GM21423 (cell line): ENCODE measurements at regions not wholly inside any gene's neighbourhood (a gene's known extent, or its start where the extent isn't known, plus 50 kb on each side); places are given as distances from the start of the nearest gene placed in this dataset.
"Not testable (repeated sequence)": the region's sequence is repeated elsewhere in the genome, so short reads cannot be mapped to it uniquely, and the experiment has no call there.

ENCODE experiments used
- ATAC-seq: cut with Tn5 transposase; IDR thresholded peaks from one replicate; pipeline ENCODE4 v1.9.1; 2021; ENCODE audit warnings: mild to moderate bottlenecking, moderate library complexity; ENCODE audit not compliant: unreplicated experiment

DNA sequence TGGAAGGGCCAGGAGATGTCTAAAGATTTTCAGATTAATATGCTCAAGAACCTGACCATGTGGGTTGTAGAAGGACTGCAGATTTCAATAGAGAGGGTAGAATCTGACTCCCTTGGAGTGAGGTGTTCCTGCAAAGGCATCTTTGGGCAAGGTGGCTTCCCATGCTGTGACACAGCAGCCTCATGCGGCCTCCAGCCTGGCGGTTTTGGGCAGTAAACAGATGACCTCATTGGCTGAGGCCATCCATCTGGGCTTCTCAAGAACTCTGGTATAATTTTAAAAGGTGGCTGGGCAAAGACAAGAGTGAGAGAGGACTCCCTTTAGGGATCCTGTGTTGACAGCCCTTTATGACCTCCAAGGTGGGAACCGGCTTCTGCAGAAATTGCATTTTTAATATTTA, 90.3 kb upstream of the ERCC6L2 start:
- ATAC-seq = no peak

DNA sequence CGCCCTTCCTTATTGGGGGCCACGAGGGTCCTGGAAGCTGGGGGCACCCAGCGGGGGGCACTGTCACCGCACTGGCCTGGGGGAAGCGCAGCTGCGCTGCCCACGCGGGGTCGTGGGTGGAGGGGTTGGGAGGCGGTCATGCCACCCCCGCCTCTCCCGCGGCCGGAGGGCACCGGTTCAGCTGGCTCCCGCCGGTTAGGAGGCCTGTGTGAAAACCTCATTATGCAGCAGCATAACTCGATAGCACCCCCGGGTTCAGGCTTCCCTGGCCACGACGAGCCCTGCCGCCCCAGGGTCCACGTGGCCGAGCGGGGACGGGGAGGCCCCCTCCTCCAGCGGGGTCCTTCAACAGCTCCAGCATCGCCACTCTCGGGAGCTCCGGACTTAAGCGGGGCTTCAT, 91.2 kb upstream of the ERCC6L2 start:
- ATAC-seq = no peak

DNA sequence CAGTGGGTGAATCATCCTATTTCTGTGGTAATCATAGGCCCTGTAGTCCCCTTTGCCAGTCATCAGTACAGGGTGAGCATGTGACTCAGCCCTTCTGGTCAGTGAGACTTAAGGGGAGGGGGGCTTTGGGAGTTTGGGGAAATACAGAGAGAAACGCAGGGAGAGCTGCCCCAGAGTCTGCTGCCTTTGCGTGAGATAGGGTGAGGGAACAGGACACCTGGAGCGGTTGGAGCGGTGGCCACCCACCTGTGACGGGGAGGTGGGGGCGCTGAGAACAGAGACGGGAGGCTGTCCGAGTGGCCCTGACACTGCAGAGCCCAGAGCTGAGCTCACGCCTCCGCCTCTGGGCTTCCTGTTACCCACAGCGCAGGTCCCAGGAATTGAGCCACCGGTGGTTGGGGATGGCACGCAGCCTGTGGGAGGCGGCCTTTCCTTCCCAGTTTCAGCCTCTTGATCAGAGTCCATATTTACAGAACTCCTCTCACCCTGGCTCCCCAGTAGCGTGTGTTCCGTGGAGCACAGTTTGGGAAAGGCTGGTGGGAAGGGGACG, 92.0 kb upstream of the ERCC6L2 start:
- no peak for ATAC-seq

DNA sequence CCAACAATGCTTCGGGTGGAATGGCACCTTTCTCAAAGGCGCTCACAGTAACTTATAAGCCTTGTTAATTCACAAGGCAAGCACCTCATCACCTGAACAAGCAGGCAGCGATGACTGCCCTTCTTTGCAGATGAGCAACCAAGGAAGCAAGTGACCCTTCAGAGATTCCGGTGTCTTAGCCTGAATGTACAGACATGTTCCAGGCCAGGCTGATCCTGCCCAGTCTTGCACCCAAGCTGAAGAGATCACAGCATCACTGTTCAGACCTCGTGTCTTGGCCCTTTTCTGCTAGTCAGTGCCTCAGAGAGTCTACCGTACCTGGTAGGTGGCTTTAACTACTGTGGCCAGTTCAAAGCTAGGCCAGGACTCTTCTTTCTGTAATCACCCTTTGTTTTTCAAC, 94.7 kb upstream of the ERCC6L2 start:
- no peak for ATAC-seq

DNA sequence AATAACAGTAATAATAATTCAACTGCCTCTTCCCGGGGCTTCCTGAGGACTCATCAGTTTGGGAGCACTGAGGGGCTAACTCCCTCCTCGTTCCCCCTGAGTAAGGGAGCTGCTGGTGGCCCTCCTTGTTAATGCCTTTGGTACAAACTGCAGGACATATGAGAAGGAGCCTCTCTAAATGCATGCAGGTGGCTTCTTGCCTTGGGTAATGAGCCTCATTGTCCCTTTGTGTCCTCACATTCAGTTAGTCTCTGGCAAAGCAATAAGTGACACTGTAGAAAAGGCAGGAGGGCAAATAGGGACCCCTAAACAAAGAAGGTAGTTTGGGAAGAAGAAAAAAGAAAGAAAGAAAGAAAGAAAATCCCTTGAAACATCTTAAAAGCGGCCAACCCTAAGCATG, 95.4 kb upstream of the ERCC6L2 start:
- ATAC-seq = no peak

DNA sequence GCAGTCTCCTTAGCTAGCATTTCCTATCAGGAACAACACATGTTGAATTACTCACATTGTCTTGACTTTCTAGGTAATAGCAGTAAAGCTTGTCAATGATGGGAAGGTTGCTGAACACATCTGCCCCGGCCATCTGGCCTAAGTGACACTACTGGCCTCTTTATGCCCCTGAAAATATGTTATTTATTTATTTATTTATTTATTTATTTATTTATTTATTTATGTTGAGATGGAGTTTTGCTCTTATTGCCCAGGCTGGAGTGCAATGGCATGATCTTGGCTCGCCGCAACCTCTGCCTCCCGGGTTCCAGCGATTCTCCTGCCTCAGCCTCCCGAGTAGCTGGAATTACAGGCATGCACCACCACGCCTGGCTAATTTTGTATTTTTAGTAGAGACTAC, 95.9 kb upstream of the ERCC6L2 start:
- ATAC-seq = not testable (repeated sequence)

DNA sequence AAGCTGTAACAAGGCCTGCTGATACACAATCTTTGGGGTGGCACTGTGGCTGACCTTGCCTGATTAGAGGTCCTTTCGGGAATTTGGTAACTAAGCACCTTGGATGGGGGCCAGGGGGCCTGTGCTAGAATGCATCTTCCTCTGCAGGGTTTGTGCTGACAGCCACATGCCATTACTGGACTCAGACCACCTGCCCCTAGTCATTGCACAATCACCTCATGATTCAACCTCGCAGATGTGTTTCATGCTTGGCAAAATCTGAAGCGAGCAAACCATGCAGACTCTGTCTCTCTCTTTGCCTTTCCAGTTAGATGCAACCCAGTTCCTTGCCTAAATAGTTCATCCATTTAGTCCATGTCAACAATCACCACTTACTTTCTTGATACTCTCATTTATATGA, 96.5 kb upstream of the ERCC6L2 start:
- no peak for ATAC-seq

DNA sequence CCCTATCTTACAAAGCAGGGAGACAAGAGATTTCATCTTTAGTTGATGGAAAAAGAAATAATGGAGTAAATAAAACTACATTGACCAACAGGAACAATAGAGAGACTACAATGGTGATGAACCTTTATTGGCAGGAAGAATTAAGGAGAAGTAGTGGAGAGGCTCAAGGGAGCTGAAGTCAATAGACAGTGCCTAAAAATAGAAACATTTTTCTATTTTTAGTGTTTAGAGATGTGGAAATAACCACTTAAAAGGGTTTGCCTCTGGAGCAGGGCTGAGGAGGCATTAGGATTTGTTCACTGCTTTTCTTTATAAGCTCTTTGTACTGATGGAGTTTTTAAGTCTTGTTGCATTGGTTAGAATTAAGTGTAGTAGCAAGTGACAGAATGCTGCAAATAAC, 98.4 kb upstream of the ERCC6L2 start:
- ATAC-seq = no peak

DNA sequence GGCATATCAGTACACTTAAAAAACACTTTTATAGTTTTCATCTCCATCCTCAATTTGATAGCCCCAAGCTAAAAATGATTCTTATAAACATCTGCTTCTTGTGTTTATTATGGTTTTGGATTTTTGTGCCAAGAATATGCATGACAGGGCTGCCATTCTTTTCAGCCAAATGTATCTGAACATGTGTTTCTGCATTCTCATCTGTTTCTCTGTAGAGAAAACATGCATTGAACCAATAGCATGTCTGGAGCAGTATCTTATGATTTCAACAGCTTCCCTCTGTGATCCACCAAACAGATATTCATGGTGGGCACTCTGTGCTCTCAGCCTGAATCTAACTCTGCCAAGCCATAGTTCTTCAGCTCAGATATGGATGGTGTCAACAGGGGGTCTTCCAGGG, 99.3 kb upstream of the ERCC6L2 start:
- ATAC-seq = no peak

DNA sequence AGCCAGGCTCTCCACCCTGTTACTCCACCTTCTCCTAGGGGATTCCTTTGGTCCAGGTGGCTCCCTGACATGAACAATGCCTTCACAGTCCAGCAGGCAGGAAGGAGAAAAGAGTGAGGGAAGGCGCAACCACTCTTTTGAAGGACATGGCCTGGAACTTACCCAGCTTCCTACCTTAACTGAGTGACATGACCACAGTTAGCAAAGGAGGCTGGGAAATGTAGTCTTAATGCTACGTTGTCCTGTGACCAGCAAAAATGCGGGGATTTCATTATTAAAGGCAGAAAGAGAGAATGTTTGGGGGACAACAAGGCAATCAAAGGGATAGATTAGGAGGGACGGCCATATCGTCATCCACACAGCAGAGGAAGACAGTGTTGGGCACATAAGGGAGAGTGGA, 100.3 kb upstream of the ERCC6L2 start:
- ATAC-seq = no peak

DNA sequence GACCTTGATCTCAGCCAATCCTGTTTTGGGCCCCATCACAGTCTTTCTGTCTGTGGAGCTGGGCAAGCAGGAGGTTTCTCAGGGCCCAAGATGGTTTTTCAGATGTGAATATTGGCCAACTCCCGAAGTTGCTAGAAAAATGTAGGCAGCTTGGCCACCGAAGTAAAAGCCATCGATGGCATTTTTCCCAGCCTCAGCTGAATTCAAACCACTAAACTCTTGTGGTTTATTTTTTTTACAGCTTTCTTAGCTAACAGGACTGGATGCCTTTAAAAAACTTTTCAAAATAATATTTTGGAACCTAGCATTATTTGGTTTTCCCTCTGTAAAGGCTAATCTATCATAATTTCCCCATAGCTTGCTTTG, 102.5 kb upstream of the ERCC6L2 start:
- ATAC-seq = no peak

DNA sequence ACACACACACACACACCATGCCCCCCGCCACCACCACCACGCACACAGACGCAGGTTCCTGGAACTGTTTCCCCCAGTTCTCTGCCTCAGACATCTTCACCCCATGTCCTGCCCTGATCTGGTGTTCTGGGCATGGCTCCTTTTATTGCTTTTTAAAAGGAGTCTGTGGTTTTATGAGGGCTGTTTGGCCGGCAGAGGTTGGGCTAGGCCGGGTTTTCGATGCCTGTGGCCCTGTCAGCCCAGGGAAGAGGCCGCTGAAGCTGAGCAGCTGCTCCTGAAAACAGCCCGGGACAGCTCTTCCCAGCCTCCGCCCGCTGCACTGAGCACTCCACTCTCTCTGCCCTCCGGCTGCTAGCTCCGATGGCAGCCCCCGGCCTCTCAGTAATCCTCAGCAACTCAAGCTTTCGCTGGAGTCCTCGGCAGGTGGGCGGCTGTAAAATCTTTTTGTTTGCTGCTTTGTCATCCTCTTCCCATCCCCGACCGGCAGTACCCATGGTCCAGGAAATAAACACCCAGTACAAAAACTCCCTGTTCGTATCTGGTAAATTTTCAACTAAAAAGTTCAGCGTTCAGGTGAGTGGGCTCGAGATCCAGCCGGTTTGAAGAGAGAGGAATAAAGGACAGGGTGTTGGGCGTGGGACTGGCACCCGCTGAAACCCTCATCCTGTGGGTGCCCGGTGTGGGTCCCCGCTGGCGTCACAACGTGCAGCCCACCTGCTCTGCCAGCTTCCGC, 103.0 kb upstream of the ERCC6L2 start:
- no peak for ATAC-seq

DNA sequence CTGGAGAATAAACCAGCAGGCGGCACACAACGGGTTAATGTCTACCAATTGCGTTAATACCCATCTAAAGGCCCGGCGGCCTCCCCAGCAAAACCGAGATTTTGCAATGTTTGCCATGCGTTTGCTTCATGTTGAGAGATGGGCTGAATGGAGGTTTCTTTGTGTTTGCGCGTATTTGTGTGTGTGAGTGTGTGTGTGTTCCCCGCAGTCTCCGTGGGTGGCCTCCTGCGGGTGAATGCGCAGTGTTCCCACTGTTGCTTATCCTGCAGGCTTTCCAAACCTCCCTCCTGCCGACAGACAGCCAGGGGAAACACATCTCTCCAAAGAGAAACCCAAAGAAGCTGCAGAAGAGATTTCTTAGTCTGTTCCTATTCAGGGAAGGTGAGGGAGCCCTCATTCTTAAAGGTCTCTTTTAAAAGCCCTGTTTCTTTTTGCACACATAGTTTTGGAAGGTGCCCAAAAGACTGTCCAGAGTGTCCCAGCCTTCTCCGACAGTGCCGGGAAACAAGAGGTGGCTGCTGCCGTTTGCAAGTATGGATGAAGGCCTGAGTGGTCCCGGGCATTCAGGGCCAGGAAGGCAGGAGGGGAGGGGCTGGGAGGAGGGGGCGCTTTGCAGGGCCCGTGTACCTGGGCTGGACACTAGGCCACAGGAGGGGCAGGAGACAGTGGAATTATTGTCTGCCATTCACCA, 103.8 kb upstream of the ERCC6L2 start:
- no peak for ATAC-seq

DNA sequence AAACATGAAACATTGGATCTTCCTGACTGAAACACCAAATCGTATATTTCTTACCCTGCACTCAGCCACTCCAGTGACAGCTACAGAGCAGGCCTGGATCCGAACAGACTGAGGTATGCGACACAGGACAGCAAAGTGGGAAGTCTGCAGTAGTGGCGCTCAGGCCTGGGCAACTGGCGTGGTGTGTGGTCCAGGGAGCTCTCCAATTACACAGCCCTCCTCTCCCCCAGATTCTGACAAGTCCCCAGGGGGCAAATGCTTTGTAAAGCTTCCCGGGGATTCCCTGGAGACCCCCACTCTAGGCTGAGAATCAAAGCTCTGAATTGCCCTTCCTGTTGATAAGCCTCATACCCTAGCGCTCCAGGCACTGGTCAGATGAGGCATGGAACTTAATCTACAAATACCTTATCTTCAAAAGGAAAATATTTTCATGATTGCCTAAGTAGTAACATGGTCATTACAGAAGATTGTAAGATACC, 104.8 kb upstream of the ERCC6L2 start:
- no peak for ATAC-seq

DNA sequence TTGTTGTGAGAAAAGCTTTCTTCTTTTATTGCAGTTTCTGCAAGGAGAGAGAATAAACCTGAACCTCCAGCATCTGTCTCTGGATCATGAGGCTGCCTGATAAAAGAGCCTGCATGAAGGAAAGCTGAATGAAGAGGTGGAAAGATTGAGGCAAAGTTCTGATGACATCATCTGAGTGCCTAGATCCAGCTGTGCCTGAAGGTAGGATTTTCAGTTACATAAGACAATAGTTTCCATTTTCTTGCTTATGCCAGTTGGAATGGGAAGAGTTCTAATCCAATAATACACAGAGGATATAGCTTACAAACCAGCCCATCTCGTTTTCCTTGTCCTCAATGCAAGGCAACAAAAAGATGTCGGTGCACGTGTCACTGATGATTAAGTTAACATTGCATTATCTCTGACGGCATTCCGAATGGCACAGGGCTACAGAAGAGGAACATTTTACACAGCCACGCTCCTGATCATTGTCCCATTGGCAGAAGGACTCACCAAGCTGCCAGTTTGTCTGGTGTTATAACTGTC, 105.5 kb upstream of the ERCC6L2 start:
- no peak for ATAC-seq

DNA sequence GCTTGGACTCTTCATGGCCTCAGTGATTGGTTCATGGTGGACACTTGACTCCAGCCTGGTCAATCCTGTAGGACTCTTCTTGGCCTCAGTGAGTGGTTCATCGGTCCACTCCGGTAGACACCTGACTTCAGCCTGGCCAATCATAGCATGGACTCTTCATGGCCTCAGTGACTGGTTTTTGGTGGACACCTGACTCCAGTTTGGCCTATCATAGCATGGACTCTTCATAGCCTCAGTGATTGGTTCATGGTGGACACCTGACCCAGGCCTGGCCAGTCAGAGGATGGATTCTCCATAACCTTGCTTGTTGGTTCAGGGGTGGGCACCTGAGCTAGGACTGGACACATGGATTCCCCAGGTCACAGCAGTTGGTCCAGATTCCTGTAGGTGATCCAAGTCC, 106.0 kb upstream of the ERCC6L2 start:
- ATAC-seq = no peak

DNA sequence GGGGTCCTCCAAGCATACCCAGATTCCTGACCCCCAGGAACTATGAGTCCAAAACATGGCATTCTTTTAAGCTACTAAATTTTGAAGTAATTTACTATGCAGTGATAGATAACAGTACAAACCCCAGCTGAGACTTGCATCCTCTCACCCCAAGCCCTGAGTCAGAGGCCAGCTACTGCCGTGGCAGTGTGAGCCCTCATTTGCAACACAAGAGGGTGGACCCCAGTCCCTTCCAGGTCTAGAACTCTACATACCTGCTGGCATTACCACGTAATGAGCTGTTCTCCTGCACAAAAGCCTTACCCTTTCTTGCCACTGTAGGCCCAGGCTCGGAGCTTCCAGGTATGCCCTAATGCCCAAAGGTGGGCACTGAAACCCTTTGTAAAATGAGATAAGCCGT, 108.6 kb upstream of the ERCC6L2 start:
- no peak for ATAC-seq

DNA sequence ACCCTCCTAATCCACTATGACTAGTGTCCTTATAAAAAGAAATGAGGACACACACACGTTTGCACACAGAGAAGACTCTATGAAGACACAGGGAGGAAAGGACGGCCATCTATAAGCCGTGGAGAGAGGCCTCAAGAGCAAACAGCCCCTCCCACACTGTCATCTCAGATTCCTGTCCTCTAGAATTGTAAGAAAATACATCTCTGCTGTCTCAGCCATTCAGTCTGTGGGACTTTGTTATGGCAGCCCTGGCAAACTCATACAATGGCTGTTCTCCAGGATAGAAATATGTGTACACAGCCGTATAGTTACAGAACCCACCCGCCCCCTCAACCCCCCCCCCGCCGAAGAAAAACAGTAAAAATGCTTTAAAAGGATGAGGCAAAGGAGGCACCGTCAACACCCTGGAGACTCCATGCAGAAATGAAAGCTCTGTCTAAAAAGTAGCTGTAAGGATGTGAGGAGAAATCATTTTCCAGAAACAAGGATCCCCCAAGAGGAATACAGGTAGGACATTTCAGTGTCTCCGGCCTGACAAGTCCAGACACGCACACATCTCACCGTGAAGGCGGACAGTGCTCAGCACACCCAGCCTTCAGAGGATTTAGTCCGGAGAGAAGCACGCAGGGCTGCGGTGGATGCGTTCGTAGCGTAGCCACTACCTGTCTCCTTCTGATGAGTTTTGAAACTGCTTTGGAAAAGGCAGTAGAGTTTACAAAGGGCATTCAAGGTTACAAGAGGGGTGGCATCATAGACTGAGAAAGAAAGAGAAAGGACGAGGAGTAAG, 110.8 kb upstream of the ERCC6L2 start:
- no peak for ATAC-seq

DNA sequence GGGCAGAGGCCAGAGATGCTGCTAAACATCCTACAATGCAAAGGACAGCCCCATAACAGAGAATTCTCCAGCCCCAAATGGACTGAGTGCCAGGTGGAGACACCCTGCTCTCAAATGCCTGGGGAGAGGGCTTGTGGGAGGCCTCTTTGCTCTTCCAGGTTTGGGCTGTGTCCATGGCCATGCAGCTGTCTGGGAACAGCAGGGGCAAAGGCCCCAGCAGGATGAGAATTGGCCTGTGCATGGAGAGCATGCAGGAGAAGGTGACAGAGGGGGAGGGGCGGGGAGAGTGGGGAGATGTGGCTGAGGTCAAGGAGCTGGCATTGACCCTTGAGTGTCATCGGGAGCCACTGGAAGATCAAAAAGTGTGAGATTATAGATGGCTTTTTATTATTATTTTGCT, 111.5 kb upstream of the ERCC6L2 start:
- no peak for ATAC-seq

DNA sequence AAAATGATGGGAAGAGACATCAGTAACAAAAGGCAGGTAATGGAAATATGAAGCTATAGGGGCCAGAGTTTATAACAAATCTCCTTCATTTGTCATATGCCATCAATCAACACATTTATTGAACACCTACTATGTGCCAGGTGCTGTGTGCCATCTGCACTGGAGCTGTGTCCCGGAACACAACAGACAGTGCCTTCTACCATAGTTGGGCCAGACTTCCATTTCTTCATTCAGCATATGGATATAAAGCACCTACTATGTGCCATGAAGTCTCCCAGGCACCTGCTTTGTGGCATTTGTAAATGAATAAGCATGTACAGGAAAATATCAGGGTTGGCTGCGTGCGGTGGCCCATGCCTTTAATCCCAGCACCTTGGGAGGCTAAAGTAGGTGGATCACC, 112.5 kb upstream of the ERCC6L2 start:
- ATAC-seq = no peak

DNA sequence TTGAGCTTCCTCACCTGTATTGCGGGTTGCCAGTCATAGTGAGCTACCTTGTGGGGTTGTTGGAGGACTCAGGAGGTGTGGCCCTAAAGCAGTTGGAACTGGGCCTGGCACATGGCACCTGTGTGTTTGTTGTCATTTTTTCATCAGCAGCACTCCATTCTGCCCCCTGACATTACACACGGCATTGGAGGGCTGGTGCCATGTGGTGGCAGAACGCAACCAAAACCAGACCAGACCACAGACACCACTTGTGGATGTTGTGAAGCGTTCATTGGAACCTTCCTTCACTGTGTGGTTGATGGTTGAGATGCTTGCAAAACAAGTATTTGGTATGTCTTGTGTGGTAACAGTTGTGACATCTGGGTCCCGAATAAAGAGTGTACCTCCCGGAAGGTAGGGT, 113.2 kb upstream of the ERCC6L2 start:
- ATAC-seq = no peak
